ENCODE measurements at regions not wholly inside any gene's neighbourhood (a gene's known extent, or its start where the extent isn't known, plus 50 kb on each side); places are given as distances from the start of the nearest gene placed in this dataset.

- Histone ChIP-seq H3K4ac (ENCODE audit: low read depth, low read length) (no peak overlapping the region), H3K4me2 (ENCODE audit: low read depth, low read length) (no peak overlapping the region), H3K79me1 (ENCODE audit: low read depth in 1 of 2, low read length in 2 of 2) (no peaks in the 10 kb centered on the region), H4K20me1 (ENCODE audit: insufficient read depth, low read length) (no peaks in the 10 kb centered on the region), H2BK5ac (ENCODE audit: low read depth, low read length, poor library complexity, severe bottlenecking) (no peak overlapping the region), H2BK20ac (ENCODE audit: low read depth, low read length) (no peak overlapping the region), H3K9ac (ENCODE audit: low read depth, low read length) (no peak overlapping the region), H3K27me3 (ENCODE audit: control insufficient read depth, insufficient read depth, low read length) (no peaks in the 10 kb centered on the region), H3K14ac (replicated peaks; ENCODE audit: low read depth, low read length) (no peak overlapping the region), H2BK120ac (ENCODE audit: low read depth, low read length) (no peak overlapping the region), H4K8ac (ENCODE audit: low read depth in 2 of 2, low read length in 2 of 2) (no peak overlapping the region), H2AFZ (replicated peaks; ENCODE audit: low read length, poor library complexity) (no peak overlapping the region), H4K91ac (ENCODE audit: insufficient read depth, low read depth, low read length) (no peak overlapping the region), H3K36me3 (ENCODE audit: control insufficient read depth, insufficient read depth, low read length) (no peaks in the 10 kb centered on the region), H3K4me1 (ENCODE audit: control insufficient read depth, insufficient read depth, low read length) (no peaks in the 10 kb centered on the region), H3K9me1 (ENCODE audit: insufficient read depth, low read length) (no peaks in the 10 kb centered on the region), H3K23ac (ENCODE audit: low read depth, low read length) (no peak overlapping the region), H3K9me3 (ENCODE audit: control insufficient read depth, insufficient read depth, low read length) (no peaks in the 10 kb centered on the region), H3K4me3 (ENCODE audit: insufficient read depth, low read depth, low read length) (no peak overlapping the region), H2AK5ac (ENCODE audit: low read depth, low read length) (no peak overlapping the region), H3K27ac (ENCODE audit: insufficient read depth, low read length) (no peak overlapping the region), H3K18ac (ENCODE audit: low read depth, low read length) (no peak overlapping the region), H3K56ac (ENCODE audit: extremely low read depth, insufficient read depth, low read length) (no peak overlapping the region), H2AK9ac (replicated peaks; ENCODE audit: low read depth, low read length, poor library complexity) (no peak overlapping the region), H4K5ac (ENCODE audit: low read depth, low read length) (no peak overlapping the region), H2BK15ac (ENCODE audit: low read depth, low read length) (no peak overlapping the region)
- CTCF ChIA-PET = no interaction called here
- dilution Hi-C loops (cut with HindIII; ENCODE audit: low sequenced_read_pairs, unreplicated experiment) = no loop called here
- no peak for TF ChIP-seq CEBPB (IDR thresholded peaks at IDR 0.05; ENCODE audit: low read depth, low read length)
- no peak for TF ChIP-seq USF2 (IDR thresholded peaks at IDR 0.05; ENCODE audit: low read depth, low read length)
- TF ChIP-seq MXI1 (IDR thresholded peaks at IDR 0.05; ENCODE audit: borderline replicate concordance, low read depth, low read length) = no peak
- TF ChIP-seq RFX5 (IDR thresholded peaks at IDR 0.05; ENCODE audit: low read depth, low read length) = no peak
- POLR2A ChIA-PET (ENCODE audit: unreplicated experiment) = no interaction called here
- in situ Hi-C loops (cut with MboI; ENCODE audit: low sequenced_read_pairs) = no loop called here
- no CpG with 5 or more reads among the region's 2 CpGs for WGBS, 2 experiments (ENCODE audit: extremely low coverage in 2 of 2, insufficient read length in 1 of 2)
- ATAC-seq (ENCODE audit: low read depth) (no peak), DNase-seq (no peak)
- intact Hi-C loops (cut with micrococcal nuclease) = no loop called here
- BruUV-seq (replicated peaks) = no TSS peak
Measured at GRCh38 chr7:10460474-10460873, 513.2 kb upstream of the PHF14 start.

Measured in IMR-90 (cell line).